ENCODE measurements at regions not wholly inside any gene's neighbourhood (a gene's known extent, or its start where the extent isn't known, plus 50 kb on each side); places are given as distances from the start of the nearest gene placed in this dataset.

DNA sequence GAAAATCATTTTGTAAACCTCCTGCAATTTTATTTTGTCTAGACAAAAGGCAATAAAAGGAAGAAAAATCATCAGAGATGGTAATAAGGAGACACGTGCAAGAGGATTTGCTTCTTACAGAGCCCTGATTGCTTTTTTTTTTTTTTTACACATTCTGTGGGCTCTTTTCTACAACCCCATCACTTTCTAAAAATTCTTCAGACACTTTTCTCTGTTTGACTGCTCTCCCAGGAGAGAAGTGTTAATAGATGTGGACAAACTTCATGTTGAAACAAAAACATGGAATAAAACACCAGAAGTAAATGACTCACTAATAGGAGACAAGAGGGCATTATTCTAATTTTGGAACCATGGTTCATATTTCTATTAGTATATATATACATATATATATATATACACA, 114.4 kb upstream of the TPRG1 start:
- TF ChIP-seq EZH2 (IDR thresholded peaks at IDR 0.05) (no peak), EZH2phosphoT487 (IDR thresholded peaks at IDR 0.05) (no peak)
- TF ChIP-seq, protein P1, sequence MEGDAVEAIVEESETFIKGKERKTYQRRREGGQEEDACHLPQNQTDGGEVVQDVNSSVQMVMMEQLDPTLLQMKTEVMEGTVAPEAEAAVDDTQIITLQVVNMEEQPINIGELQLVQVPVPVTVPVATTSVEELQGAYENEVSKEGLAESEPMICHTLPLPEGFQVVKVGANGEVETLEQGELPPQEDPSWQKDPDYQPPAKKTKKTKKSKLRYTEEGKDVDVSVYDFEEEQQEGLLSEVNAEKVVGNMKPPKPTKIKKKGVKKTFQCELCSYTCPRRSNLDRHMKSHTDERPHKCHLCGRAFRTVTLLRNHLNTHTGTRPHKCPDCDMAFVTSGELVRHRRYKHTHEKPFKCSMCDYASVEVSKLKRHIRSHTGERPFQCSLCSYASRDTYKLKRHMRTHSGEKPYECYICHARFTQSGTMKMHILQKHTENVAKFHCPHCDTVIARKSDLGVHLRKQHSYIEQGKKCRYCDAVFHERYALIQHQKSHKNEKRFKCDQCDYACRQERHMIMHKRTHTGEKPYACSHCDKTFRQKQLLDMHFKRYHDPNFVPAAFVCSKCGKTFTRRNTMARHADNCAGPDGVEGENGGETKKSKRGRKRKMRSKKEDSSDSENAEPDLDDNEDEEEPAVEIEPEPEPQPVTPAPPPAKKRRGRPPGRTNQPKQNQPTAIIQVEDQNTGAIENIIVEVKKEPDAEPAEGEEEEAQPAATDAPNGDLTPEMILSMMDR (IDR thresholded peaks at IDR 0.05), result no peak

Data from neural progenitor cell (in vitro differentiated cells).